HG03039 (cell line): ENCODE measurements at regions not wholly inside any gene's neighbourhood (a gene's known extent, or its start where the extent isn't known, plus 50 kb on each side); places are given as distances from the start of the nearest gene placed in this dataset.
"Not testable (repeated sequence)": the region's sequence is repeated elsewhere in the genome, so short reads cannot be mapped to it uniquely, and the experiment has no call there.

Source experiments
- ATAC-seq: cut with Tn5 transposase; IDR thresholded peaks from one replicate; pipeline ENCODE4 v1.9.1; 2021; ENCODE audit warnings: mild to moderate bottlenecking, moderate library complexity; ENCODE audit not compliant: unreplicated experiment

- no peak for ATAC-seq
Measured at GRCh38 chr1:65527190-65527589, 106.7 kb downstream of the LEPR start.

GRCh38 chr1:65527707-65528503, 107.4 kb downstream of the LEPR start:
- no peak for ATAC-seq

- ATAC-seq: no peak
Measured at GRCh38 chr1:65531972-65532570, 111.6 kb downstream of the LEPR start.

GRCh38 chr1:65535981-65536380, 115.5 kb downstream of the LEPR start:
- ATAC-seq: no peak

GRCh38 chr1:65538086-65538485, 117.6 kb downstream of the LEPR start:
- ATAC-seq: no peak

GRCh38 chr1:65538664-65539063, 118.2 kb downstream of the LEPR start:
- no peak for ATAC-seq

GRCh38 chr1:65539266-65540131, 119.0 kb downstream of the LEPR start:
- ATAC-seq: no peak

GRCh38 chr1:65541161-65541560, 120.7 kb downstream of the LEPR start:
- ATAC-seq: no peak

- ATAC-seq: no peak
Measured at GRCh38 chr1:65541865-65542264, 121.4 kb downstream of the LEPR start.

- ATAC-seq: not testable (repeated sequence)
Measured at GRCh38 chr1:65542592-65542991, 122.1 kb downstream of the LEPR start.

- ATAC-seq: not testable (repeated sequence)
Measured at GRCh38 chr1:65550306-65551010, 130.0 kb downstream of the LEPR start.

- ATAC-seq: not testable (repeated sequence)
Measured at GRCh38 chr1:65552484-65552883, 132.0 kb downstream of the LEPR start.

- ATAC-seq: not testable (repeated sequence)
Measured at GRCh38 chr1:65554086-65554764, 133.8 kb downstream of the LEPR start.

GRCh38 chr1:65554829-65555228, 134.4 kb downstream of the LEPR start:
- no peak for ATAC-seq

GRCh38 chr1:65558215-65558614, 137.7 kb downstream of the LEPR start:
- no peak for ATAC-seq

GRCh38 chr1:65564493-65564892, 144.0 kb downstream of the LEPR start:
- no peak for ATAC-seq

- ATAC-seq: no peak
Measured at GRCh38 chr1:65568285-65568684, 147.8 kb downstream of the LEPR start.

GRCh38 chr1:65572701-65573421, 152.4 kb downstream of the LEPR start:
- no peak for ATAC-seq

- no peak for ATAC-seq
Measured at GRCh38 chr1:65577278-65577677, 156.8 kb downstream of the LEPR start.

- not testable (repeated sequence) for ATAC-seq
Measured at GRCh38 chr1:65577982-65578381, 157.5 kb downstream of the LEPR start.
